ENCODE measurements at regions not wholly inside any gene's neighbourhood (a gene's known extent, or its start where the extent isn't known, plus 50 kb on each side); places are given as distances from the start of the nearest gene placed in this dataset.
"Not testable (repeated sequence)": the region's sequence is repeated elsewhere in the genome, so short reads cannot be mapped to it uniquely, and the experiment has no call there.

GRCh38 chr9:115411993-115412452 lies 294.1 kb upstream of the TNC start:
- no peak for DNase-seq

DNA sequence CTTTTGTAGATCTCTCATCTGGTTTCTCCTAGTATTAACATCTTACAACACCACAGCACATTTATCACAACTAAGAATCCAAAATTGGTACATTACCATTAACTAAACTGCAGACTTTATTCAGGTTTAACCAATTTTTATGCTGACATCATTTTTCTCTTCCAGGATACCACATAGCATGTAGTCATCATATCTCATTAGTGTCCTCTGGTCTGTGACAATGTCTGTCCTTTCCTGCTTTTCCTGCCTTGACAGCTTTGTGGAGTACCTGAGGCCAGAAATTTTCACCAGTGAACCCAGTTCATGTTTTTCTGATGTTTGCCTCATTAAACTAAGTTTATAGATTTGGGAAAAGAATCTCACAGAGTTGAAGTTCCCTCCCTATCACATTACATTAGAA lies 294.7 kb upstream of the TNC start:
- DNase-seq, result no peak

DNA sequence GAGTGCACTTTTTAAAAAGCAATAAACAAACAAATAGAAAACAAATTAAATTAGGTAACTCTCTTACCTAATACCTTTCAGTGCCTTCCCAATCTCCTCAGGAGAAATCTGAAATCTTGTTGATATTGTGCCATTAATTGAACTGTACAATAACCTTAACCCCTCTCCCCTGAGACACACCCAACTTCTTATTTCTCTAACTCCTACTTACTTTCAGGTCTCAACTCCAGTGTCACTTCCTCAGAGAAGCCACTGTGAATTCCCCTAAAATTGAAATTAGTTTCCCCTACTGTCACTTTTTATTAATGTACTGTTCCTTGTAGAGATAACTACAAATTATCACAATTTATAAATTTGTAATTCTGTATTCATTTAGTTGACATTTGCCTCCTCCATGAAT lies 295.3 kb upstream of the TNC start:
- no peak for DNase-seq

- DNase-seq, result no peak
Measured at GRCh38 chr9:115413766-115414382, 295.9 kb upstream of the TNC start.

DNA sequence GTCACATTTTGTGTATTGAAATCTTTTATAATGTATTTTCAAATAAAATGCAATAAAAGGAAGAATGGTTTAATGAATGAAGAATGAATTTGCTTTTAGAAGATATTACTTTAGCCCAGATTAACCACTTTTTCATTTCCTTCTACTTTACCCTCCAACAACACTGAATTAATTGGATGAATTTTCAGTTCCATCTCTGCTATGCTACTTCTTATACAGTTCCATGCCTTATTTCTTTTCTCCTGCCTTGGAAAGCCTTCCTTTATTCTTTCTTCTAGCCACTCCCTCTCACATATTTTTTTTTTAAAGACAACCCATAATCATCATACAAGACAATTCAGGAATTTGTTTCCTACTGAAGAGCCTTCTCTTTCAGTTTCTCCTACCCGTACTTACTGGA lies 296.6 kb upstream of the TNC start:
- DNase-seq, result no peak

GRCh38 chr9:115415450-115415849 lies 297.5 kb upstream of the TNC start:
- DNase-seq, result no peak

DNA sequence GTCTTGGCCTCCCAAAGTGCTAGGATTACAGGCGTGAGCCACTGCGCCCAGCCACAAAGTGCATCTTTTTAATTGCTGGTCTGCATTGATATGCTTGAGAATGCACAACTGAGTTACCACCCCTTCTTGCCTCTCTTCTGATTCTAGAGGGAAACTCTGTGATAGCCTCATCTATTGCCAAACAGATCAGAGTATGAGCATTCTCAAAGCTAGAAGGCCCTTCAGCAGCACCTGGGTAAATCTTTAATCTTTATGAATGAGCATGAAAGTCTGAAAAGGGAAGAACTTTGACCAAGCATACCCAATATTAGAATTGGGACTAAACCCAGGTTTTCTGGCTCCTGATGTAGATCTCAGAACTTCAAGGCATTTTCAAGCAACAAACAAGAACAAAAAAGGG lies 298.3 kb upstream of the TNC start:
- DNase-seq, result no peak

DNA sequence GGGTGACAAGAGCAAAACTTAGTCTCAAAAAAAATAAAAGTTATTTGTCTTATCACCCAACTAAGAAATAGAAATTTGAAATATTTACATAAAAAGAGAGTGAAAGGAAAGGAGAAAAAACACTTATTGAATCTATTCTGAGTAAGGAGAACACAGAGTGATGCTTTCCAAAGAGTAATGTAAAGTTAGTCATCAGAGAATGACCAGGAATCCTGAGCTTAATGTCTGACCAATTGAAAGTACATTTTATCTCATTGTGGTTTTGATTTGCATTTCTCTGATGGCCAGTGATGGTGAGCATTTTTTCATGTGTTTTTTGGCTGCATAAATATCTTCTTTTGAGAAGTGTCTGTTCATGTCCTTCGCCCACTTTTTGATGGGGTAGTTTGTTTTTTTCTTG lies 300.2 kb upstream of the TNC start:
- not testable (repeated sequence) for DNase-seq

DNA sequence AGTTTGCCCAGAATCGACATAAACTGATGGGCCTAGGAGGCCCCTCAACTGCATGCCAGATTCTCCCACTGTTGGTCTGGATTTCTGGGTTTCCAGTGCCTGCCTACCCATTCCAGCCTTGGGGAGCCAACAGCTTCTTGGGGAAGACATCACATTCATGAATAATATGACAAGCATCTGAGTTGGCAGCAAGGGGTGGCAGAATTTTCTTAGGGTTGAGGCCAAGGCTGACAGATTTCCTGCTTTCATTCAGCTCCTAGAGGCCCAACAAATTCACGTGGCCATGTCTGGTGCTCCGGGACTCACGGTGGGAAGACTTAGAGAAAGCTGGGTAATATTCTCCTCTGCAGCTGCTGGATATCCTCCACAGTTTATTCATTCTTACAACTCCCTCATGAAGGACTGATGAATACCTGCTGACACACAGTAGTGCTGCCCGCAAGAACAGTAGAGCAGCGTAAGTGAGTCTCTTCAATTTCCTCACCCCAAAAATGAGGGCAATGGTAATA lies 305.0 kb upstream of the TNC start:
- DNase-seq, result no peak

DNA sequence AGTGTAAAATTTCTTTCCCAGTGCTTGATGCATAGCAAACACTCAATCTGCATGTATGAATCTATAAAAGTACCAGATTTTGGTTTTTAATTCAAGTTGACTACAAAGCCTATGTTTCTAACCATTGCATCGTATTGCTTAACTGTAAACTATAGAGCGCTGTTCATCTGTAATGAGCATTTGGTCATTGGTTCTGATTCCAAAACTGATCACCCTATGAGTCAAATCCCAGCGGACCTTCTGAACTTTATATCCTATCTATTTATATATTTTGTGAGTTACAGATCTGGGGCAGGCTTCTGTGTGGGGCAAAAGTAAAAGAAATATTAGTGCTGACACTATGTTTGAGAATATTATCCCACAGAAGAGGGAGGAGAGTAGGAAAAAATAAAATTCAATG lies 305.7 kb upstream of the TNC start:
- no peak for DNase-seq

GRCh38 chr9:115425601-115426000 lies 307.6 kb upstream of the TNC start:
- no peak for DNase-seq

GRCh38 chr9:115437418-115437817 lies 319.5 kb upstream of the TNC start:
- DNase-seq, result no peak

- DNase-seq, result no peak
Measured at GRCh38 chr9:115439641-115440040, 321.7 kb upstream of the TNC start.

DNA sequence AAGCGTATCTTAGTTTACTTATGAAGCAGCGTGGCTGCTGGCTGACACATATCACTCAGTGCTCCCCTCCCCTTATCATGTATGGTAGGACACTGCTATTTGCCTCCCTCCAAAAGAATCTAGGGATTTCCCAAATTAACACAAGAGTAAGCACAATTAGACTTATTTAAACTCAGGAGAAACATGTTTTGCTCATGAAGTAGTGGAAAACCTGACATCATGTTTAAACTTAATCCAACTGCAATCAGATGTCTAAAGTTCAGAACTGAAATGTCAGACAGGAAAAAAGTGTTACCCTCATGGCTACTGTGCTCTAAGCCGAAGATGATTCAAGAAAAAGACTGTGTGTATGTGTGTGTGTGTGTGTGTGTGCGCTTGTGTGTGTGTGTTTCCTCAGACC lies 324.1 kb upstream of the TNC start:
- DNase-seq, result no peak

DNA sequence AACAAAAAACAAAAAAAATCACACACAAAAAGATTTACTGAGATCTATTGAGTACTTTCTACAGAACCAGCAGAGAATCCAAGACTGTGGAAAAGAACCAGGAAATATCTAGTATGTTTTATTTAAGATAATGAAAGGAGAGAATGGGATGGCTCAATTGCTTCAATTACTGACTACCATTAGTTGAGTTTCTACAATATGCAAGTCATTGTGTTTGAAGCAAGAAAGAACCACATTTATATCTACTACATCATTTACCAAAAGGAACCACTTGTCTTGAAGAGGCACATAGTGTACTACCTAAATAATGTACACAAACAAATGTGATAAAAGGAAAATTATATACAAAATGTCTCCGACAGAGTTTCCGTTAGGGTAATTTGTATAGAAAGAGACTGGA lies 325.9 kb upstream of the TNC start:
- DNase-seq, result no peak

- no peak for DNase-seq
Measured at GRCh38 chr9:115444959-115445358, 327.0 kb upstream of the TNC start.

- DNase-seq, result no peak
Measured at GRCh38 chr9:115445655-115446054, 327.7 kb upstream of the TNC start.

DNA sequence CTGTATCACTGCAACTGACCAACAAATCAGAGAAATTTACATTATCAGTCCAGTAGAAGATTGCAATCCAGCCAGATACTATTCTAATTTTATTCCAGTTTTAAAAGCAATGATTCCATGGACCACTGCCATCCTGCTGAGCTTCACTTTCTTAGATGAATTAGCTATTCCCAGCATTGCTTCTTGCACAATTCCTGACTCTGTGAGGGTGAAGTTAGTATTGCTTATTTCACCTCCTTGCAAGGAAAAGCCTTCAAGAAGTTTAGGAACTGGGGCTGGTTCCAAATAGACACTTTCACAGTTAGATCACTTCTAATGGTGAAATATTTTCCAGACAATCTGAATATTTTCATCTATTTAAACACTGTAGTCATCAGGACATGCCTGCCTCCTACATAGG lies 338.6 kb upstream of the TNC start:
- DNase-seq, result no peak

- DNase-seq, result no peak
Measured at GRCh38 chr9:115461280-115461679, 343.3 kb upstream of the TNC start.

- DNase-seq, result no peak
Measured at GRCh38 chr9:115462623-115463022, 344.7 kb upstream of the TNC start.

DNA sequence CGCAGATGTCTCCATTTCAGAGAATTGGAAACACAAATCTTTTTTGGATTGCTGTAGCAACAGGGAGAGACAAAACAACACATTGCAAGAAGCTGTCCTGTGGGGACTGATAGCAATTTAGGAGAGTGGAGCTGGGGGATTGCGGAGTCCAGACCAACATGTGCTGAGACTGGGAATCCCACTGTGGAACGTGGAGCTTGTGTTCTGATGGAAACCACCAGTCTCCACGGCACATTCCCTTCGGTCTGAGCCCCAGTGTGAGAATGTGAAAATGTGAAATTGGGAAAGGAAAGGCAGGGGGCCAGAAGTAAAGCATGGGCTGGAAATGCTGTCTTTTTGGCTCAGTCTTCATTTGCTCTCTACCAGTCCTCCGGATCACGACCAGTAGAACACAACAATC lies 348.8 kb upstream of the TNC start:
- DNase-seq, result peak; percentile 54

- no peak for DNase-seq
Measured at GRCh38 chr9:115469841-115470240, 351.9 kb upstream of the TNC start.

DNA sequence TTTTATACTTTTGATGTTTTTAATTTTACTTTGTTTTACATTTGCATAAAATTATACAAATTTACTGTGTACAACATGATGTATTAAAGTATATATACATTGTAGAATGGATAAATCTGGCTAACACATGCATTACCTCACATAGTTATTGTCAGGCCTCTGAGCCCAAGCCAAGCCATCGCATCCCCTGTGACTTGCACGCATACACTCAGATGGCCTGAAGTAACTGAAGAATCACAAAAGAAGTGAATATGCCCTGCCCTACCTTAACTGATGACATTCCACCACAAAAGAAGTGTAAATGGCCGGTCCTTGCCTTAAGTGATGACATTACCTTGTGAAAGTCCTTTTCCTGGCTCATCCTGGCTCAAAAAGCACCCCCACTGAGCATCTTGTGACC lies 355.1 kb upstream of the TNC start:
- not testable (repeated sequence) for DNase-seq

GRCh38 chr9:115481769-115482168 lies 363.8 kb upstream of the TNC start:
- no peak for DNase-seq

DNA sequence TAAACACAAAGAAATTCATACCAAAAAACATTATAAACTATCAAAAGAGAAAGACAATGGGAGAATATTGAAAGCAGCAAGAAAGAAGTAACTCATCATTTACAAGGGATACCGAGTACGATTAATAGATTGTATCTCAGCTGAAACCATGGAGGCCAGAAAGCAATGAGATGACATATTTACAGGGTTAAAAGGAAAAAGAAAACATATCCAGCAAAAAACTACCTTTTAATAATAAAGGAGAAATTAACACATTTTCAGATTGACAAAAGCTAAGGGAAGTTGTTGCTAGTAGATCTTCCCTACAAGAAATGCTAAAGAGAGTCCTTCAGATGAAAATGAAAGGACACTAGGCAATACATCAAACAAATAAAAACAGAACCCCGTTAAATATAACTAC lies 364.8 kb upstream of the TNC start:
- no peak for DNase-seq
